HG03039 (cell line): ENCODE measurements at regions not wholly inside any gene's neighbourhood (a gene's known extent, or its start where the extent isn't known, plus 50 kb on each side); places are given as distances from the start of the nearest gene placed in this dataset.
"Not testable (repeated sequence)": the region's sequence is repeated elsewhere in the genome, so short reads cannot be mapped to it uniquely, and the experiment has no call there.

Experiments used
- ATAC-seq: cut with Tn5 transposase; IDR thresholded peaks from one replicate; pipeline ENCODE4 v1.9.1; 2021; ENCODE audit warnings: mild to moderate bottlenecking, moderate library complexity; ENCODE audit not compliant: unreplicated experiment

DNA sequence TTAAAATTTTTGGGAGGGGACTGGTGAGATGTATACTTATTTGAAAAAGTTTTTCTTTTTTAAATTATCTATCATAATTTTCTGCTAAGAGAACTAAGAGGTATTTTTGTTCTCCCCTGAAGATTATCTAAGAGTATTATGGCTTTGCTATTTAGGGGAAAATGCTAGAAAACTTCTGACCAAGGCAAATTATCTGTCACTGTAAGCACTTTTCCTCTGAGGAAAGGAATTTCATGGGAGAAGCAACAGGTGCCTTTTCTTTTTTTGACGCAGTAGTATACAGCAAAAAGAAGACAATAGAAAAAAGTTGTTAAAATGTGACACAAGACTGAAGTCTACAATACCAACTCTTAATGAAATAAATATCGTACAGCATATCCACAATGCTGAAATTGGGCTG, 201.6 kb upstream of the NANOGP8 start:
- ATAC-seq: no peak

DNA sequence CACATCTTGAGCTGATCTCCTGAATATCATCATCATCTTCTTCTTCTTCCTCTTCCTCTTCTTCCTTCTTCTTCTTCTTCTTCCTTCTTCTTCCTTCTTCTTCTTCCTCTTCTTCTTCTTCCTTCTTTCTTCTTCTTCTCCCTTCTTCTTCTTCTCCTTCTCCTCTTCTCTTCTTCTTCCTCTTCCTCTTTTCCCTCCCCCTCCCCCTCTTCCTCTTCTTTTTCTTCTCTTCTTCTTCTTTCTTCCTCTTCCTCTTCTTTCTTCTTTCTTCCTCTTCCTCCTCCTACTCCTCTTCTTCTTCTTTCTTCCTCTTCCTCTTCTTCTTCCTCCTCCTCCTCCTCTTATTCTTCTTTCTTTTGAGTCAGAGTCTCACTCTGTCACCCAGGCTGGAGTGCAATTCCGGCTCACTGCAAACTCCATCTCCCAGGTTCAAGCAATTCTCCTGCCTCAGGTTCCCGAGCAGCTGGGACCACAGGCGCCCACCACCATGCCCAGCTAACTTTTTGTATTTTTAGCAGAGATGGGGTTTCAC, 197.9 kb upstream of the NANOGP8 start:
- ATAC-seq: no peak

DNA sequence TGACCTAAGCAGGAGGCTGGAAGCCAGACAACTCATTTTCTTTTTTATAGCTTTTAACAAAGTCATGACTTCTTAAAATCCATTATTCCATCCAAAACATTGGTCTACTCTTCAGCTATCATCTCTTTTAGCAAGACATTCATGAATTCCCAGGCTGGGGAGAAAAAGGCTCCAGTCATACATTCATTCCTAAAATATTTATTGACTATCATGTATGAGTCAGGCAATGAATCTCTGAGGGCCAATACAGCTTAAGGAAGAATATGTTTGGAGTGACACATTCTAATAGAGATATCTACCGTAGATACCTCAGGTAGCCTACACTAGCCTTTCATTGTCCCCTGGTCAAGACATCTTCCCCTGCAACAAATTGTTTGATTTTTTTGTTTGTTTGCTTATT, 196.4 kb upstream of the NANOGP8 start:
- ATAC-seq: no peak

DNA sequence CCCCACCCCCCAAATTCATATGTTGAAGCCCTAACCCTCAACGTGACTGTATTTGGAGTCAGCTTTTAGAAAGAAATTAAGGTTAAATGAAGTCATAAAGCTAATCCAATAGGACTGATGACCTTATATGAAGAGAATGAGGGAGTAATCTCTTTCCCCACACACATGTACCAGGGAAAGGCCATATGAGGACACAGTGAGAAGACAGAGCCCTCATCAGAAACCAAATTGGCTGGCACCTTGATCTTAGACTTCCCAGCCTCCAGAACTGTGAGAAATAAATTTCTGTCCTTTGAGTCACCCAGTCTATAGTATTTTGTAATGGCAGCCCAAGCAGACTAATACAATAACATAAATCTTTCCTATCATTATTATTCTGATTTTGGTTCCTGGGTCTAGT, 194.7 kb upstream of the NANOGP8 start:
- no peak for ATAC-seq

DNA sequence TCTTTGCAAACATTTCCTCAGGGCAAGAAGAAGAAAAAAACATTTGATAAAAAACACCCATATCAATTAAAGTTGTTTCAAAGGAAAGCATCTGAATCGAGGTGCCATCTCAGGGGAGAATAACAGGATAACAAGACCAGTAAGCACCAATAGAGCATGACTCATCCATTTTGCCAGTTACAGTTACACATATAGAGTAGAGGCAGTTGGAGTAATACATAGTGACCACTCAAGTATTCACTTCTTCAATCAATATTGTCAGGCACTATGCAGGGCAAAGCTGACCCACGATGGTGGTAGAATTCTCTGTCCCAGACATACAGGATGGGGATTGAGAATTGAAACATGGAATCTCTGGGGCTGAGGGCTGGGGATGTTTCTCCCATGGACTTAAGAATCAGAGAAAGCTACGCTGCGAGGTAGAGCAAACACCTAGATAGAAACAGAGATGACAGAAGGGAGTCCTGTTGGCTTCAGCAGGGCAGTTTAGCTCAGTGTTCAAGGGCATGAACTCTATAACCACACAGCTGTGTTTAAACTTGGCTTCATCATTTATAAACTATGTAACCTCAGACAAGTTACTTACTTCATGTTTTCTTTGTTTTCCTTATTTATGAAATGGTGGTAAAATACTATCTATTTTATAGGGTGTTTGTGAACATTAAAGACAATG, 186.4 kb upstream of the NANOGP8 start:
- ATAC-seq: no peak

DNA sequence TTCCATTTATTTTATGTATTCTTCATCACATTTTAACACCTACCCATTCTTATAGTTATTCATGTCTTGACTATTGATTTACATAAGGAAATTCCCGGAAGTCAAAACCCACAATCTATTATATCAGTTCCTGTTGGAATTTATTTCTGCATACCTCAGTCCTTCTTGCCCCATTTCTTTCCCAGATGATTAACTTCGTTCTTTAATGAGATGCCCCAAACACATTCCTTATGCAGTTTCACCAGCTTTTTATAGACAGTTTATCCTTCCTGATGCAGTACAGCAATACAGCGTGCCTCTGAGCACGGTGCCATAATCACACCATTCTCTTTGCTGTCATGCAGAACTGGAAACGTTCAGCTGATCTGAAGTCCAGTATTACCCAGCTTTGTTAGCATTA, 175.8 kb upstream of the NANOGP8 start:
- no peak for ATAC-seq

DNA sequence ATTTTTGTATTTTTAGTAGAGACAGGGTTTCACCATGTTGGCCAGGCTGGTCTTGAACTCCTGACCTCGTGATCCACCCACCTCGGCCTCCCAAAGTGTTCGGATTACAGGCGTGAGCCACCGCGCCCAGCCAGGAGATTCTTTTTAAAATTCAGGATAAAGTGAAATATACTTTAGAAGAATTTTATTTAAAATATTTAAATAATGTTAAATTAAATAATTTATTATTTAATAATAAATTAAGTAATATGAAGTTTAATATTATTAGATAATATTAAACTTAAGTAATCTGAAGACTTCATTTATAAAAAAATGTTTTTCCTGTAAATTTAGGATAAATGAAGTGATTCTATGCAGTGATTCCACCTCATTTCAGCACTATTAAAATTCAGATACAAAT, 175.2 kb upstream of the NANOGP8 start:
- ATAC-seq: not testable (repeated sequence)

DNA sequence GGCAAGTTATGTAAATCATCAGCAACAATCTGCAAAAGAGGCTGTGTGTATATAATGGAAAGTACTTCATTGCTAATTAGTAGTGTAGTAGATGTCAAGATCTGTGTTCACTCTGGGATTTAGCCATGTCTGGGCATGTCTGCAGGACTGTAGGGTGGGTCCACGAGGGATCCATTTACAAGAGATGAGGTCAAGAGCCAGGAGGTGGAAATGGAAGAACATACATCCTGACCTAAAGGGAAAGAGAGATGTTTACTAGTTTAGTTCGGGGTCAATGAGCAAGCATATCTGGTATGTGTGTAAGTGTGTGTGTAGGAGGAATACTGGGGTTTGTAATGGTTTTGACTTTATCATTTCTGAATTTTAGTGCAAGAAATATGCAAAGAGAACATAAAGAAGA, 171.5 kb upstream of the NANOGP8 start:
- no peak for ATAC-seq

DNA sequence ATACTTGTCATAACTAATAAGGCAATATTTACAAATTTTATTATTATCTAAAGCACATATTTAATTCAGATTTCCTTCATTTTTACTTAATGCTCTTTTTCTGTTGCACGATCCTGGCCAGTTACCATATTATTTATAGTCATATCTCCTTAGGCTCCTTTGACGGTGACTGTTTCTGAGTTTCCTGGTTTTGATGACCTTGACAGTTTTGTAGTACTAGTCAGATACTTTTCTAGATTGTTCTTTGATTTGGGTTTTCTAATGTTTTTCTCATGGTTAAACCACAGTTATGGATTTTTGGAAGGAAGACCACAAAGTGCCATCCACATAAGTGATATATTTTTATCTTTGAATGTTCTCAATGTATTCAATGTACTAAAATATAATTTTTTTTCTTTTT, 171.0 kb upstream of the NANOGP8 start:
- no peak for ATAC-seq

DNA sequence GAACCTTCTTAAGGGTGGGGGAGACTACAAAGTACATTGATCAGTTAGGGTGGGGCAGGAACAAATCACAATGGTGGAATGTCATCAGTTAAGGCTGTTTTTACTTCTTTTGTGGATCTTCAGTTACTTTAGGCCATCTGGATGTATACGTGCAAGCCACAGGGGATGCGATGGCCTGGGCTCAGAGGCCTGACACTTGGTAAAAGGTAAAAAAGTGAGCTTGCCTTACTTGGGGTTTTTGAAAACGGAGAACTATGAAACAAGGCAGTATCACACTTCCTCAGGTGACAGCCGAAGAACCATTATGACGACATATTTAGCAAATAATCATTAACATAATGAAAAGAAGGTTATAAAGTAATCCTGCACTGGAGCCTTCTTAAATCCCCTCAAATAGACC, 169.8 kb upstream of the NANOGP8 start:
- ATAC-seq: not testable (repeated sequence)

DNA sequence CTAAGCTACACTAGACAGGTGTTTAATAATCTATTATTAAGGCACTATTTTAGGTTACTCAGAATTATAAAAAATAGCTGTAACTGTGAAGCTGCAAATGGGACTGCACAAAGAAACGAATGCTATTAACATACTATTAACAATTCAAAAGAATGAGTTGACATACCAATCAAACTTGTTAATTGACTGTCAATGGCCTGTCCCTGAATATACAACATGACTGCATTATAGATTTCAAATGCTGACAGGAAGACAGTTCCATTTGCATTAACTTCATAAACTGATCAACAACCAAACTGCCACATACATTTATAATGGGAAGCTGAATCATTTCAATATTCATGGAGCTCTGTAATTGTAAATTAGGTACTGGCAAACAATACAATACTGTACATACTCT, 169.0 kb upstream of the NANOGP8 start:
- no peak for ATAC-seq

DNA sequence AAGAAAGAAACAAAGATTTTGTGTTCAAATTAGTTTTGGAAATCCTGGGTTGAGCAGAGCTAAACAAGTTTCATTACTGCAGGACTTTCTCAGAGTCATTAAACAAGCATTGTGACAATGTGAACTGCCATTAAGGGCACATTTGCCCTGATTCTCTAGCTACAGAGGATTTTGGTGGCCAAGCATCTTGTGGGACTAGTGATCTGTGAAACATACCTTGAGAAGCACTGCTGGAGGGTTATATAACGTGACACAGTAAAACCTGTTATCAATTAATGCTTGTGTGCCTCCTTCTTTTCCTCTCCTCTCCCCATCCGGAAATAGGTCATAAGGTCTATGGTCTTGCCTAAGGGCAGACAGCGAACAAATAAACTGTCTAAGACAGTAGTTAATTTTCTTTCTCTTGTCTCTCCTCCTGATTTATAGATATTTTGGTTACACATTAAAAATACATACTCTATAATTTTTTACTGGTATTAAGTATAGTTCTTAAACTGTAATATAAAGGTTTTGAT, 167.3 kb upstream of the NANOGP8 start:
- no peak for ATAC-seq

DNA sequence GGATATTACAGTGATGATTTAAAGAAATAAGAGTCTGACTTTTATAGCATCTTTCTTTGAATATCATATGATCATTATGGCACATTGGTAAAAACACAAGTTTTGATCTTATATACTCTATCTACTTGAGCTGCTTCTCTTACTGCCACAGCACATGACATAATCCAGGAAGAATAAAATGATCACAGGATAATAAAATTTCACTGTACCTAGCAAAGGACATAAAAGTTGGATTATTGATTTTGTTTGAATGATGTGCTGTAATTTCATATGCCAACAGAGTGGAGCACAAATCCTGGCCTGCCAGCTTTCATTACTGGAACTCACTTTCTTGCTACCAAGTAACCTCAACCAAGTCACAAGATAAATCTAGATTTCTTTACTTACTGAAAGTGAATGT, 162.1 kb upstream of the NANOGP8 start:
- ATAC-seq: no peak

DNA sequence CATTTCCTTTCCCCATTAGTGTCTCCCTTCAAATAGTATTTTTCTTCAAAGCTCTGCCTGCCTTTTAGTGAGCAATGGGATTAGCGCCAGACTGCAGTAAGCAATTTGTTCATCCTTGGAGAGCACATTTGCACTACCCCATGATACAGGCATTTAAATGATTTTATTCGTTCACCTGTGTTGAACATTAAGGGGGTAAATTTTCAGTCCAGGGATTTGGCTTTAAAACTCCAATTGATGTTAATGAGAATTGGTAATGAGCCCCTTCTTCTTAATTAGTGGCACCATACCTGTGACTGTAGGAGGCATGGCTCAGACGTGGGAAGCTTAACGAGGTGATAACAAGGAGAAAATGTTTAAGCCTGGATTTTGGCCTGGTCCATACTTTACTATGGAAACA, 161.4 kb upstream of the NANOGP8 start:
- no peak for ATAC-seq

DNA sequence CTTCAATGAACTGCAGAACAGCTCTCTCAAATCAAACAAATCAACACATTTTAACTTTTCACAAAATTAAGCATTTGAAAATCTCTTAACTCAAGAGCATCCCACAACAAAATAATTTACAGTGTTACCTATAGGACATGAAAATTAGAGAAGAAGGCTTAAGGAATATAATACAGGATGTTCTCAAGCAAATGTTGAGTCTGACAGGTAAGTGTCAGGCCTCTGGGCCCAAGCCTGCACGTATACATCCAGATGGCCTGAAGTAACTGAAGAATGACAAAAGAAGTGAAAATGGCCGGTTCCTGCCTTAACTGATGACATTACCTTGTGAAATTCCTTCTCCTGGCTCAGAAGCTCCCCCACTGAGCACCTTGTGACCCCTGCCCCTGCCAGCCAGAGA, 160.6 kb upstream of the NANOGP8 start:
- ATAC-seq: not testable (repeated sequence)

DNA sequence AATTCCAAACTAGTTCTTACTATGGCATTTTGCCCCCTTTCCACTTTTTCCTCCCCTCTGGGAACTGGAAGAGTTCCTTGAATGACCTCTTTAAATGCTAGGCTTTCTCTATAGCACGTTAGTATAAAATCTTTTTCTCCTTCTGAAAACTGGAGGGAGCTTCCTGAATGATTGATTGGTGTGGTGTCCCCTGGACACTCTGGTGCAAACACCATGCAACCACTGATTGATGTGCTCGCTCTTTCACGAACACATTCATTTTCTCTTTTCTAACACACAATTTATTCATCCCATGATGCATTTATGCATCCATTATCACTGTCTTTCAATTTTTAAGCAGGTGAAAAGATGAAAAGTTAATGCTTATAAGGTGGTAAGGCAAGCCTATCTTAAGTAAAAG, 159.1 kb upstream of the NANOGP8 start:
- no peak for ATAC-seq

DNA sequence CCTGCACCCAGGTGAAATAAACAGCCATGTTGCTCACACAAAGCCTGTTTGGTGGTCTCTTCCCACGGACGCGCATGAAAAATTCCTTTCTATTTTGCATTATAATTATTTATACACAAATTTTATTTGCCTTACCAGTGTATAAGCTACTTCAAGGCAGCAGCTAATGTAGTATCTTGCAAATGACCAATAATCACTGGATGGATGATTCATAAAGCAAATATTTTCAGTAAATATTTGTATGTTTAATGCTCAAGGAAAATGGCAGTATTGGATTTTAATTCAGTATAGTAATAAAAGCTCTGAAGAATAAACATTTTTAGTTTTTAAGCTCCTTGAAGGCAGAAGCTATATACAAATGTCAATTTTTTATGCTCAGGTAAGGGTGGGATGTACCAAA, 158.7 kb upstream of the NANOGP8 start:
- ATAC-seq: no peak

DNA sequence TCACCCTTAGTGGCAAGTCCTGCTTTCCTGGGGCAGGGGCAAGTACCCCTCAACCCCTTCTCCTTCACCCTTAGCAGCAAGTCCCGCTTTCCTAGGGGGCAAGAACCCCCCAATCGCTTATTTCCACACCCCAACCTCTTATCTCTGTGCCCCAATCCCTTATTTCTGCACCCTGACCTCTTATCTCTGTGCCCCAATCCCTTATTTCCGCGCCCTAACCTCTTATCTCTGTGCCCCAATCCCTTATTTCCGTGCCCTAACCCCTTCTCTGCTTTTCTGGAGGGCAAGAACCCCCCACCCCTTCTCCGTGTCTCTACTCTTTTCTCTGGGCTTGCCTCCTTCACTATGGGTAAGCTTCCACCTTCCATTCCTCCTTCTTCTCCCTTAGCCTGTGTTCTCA, 154.6 kb upstream of the NANOGP8 start:
- ATAC-seq: not testable (repeated sequence)

DNA sequence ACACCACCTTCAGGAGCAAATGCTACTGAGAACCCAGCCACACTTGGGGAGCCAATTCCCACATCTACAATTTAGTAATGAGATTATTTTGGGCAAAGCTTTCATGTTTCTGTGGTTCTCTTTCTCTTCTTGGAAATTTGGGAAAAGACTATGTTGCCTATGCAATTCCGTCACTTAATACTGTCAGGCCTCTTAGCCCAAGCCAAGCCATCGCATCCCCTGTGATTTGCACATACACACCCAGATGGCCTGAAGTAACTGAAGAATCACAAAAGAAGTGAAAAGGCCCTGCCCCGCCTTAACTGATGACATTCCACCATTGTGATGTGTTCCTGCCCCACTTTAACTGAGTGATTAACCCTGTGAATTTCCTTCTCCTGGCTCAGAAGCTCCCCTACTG, 153.4 kb upstream of the NANOGP8 start:
- not testable (repeated sequence) for ATAC-seq

DNA sequence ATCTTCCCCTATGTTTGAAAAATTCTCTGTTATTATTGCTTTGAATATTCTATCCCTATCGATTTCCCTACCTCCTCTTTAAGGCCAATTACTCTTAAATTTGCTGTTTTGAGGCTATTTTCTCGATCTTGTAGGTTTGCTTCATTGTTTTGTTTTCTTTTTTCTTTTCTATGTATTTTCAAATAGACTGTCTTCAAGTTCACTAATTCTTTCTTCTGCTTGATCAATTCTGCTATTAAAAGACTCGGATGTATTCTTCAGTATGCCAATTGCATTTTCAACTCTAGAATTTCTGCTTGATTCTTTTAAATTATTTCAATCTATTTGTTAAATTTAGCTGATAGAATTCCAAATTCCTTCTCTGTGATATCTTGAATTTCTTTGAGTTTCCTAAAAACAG, 144.0 kb upstream of the NANOGP8 start:
- no peak for ATAC-seq

DNA sequence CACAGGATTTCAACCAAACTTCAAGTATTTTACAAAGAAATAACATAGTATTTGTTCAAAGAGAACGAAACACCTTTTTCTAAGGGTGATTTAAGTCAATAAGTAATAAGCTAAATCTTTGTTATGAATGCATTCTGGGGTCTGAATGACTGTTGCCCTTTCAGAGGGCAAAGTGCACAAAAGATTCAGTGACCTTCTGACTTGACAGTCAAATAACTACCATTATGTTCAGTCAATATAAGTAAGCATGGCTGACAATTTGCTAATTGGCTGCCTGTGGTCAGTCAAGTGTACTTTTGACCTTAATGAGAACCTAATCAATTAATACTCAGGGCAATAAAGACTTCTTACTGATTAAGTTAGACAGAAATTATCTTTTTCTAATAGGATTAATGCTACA, 133.1 kb upstream of the NANOGP8 start:
- ATAC-seq: no peak

DNA sequence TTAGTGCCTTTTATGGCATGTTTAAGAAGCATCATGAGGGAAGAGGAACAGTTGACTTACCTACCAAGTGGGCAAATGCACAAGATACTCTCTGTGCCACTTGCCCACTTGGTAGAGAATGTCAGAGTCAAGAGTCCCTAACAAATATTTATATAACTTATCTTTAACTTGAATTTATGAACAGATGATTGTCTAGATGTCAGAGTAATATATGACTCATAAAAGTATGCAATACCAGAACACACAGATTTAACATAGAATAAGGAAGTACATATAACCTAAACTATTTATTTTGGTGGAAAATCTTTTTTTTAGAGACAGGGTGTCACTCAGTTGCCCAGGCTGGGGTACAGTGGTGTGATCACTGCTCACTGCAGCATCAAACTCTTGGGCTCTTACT, 130.0 kb upstream of the NANOGP8 start:
- no peak for ATAC-seq
